ENCODE measurements at regions not wholly inside any gene's neighbourhood (a gene's known extent, or its start where the extent isn't known, plus 50 kb on each side); places are given as distances from the start of the nearest gene placed in this dataset.

- TF ChIP-seq SPI1 (IDR thresholded peaks at IDR 0.05; ENCODE audit: low read depth, low read length): no peak
- no peak for TF ChIP-seq TAF1 (IDR thresholded peaks at IDR 0.05; ENCODE audit: low read depth, low read length)
- TF ChIP-seq POLR2AphosphoS5 (IDR thresholded peaks at IDR 0.05; ENCODE audit: low read depth, low read length): no peak
- no peak for TF ChIP-seq POLR2A (IDR thresholded peaks at IDR 0.05; ENCODE audit: low read depth, low read length)
- no peak for TF ChIP-seq POU2F2 (IDR thresholded peaks at IDR 0.05; ENCODE audit: low read depth, low read length)
Observed at GRCh38 chr7:34309116-34309515, 348.9 kb upstream of the NPSR1 start.
